ENCODE measurements at regions not wholly inside any gene's neighbourhood (a gene's known extent, or its start where the extent isn't known, plus 50 kb on each side); places are given as distances from the start of the nearest gene placed in this dataset.

- Histone ChIP-seq H3K27me3 (no peaks in the 10 kb centered on the region), H3K27ac (no peak overlapping the region), H3K4me1 (peaks cover 0 to 4% (median 0%) of the 10 kb centered on the region in 4 donors), H3K36me3 (no peaks in the 10 kb centered on the region), H3K9me3 (no peaks in the 10 kb centered on the region), H3K4me3 (no peak overlapping the region)
- 94% methylated on average over 17 of the region's 17 CpGs for WGBS, 2 donors
- DNase-seq = peak in 1 of 2 donors; percentile 54
- no peak for ATAC-seq (ENCODE audit: low FRiP score in 2 of 2)
- TF ChIP-seq EP300 (IDR thresholded peaks at IDR 0.05) = no peak
- TF ChIP-seq POLR2AphosphoS5 (IDR thresholded peaks at IDR 0.05) = no peak
- TF ChIP-seq CTCF (IDR thresholded peaks at IDR 0.05) = no peak
- TF ChIP-seq POLR2A (IDR thresholded peaks at IDR 0.05) = no peak
Measured at GRCh38 chr2:19745318-19746136, 156.3 kb downstream of the TTC32 start.

GRCh38 chr2:19744456-19745199 is 157.2 kb downstream of the TTC32 start:
- H3K4me1 ChIP-seq = peaks cover 0 to 4% (median 0%) of the 10 kb centered on the region in 4 donors
- H3K4me3 ChIP-seq = no peak overlapping the region
- H3K9me3 ChIP-seq = no peaks in the 10 kb centered on the region
- TF ChIP-seq EP300 (IDR thresholded peaks at IDR 0.05) (no peak), POLR2AphosphoS5 (IDR thresholded peaks at IDR 0.05) (no peak), POLR2A (IDR thresholded peaks at IDR 0.05) (no peak), CTCF (IDR thresholded peaks at IDR 0.05) (no peak)
- no peaks in the 10 kb centered on the region for H3K27me3 ChIP-seq
- ATAC-seq (ENCODE audit: low FRiP score in 2 of 2) (no peak), DNase-seq (peak in 1 of 2 donors; percentile 46)
- 87 to 93% methylated on average over 8 of the region's 8 CpGs for WGBS, 2 donors
- H3K27ac ChIP-seq = no peak overlapping the region
- no peaks in the 10 kb centered on the region for H3K36me3 ChIP-seq

GRCh38 chr2:19743641-19744040 is 158.1 kb downstream of the TTC32 start:
- Histone ChIP-seq H3K27me3 (no peaks in the 10 kb centered on the region), H3K9me3 (no peaks in the 10 kb centered on the region), H3K4me3 (no peak overlapping the region), H3K27ac (no peak overlapping the region), H3K36me3 (no peaks in the 10 kb centered on the region), H3K4me1 (peaks cover 0 to 4% (median 0%) of the 10 kb centered on the region in 4 donors)
- DNase-seq = no peak
- WGBS, 2 donors = 93 to 100% methylated on average over 1 to 5 of the region's 5 CpGs
- TF ChIP-seq POLR2A (IDR thresholded peaks at IDR 0.05) = no peak
- no peak for TF ChIP-seq POLR2AphosphoS5 (IDR thresholded peaks at IDR 0.05)
- TF ChIP-seq EP300 (IDR thresholded peaks at IDR 0.05) = no peak
- no peak for TF ChIP-seq CTCF (IDR thresholded peaks at IDR 0.05)
- no peak for ATAC-seq (ENCODE audit: low FRiP score in 2 of 2)

GRCh38 chr2:19742872-19743271 is 158.9 kb downstream of the TTC32 start:
- ATAC-seq (ENCODE audit: low FRiP score in 2 of 2) = no peak
- 75 to 87% methylated on average over 2 of the region's 2 CpGs for WGBS, 2 donors

GRCh38 chr2:19739256-19739655 is 162.5 kb downstream of the TTC32 start:
- WGBS, 2 donors = 73 to 87% methylated on average over 2 of the region's 2 CpGs
- TF ChIP-seq POLR2A (IDR thresholded peaks at IDR 0.05) (no peak), EP300 (IDR thresholded peaks at IDR 0.05) (no peak), CTCF (IDR thresholded peaks at IDR 0.05) (no peak), POLR2AphosphoS5 (IDR thresholded peaks at IDR 0.05) (no peak)

More at GRCh38 chr2:19742872-19743271, 158.9 kb downstream of the TTC32 start:
- Histone ChIP-seq H3K9me3 (no peaks in the 10 kb centered on the region), H3K27me3 (no peaks in the 10 kb centered on the region), H3K36me3 (no peaks in the 10 kb centered on the region), H3K4me3 (no peak overlapping the region), H3K4me1 (peaks cover 0 to 4% (median 0%) of the 10 kb centered on the region in 4 donors), H3K27ac (no peak overlapping the region)
- no peak for DNase-seq
- TF ChIP-seq POLR2AphosphoS5 (IDR thresholded peaks at IDR 0.05) = no peak

More at GRCh38 chr2:19739256-19739655, 162.5 kb downstream of the TTC32 start:
- DNase-seq (no peak), ATAC-seq (ENCODE audit: low FRiP score in 2 of 2) (no peak)
- Histone ChIP-seq H3K36me3 (no peaks in the 10 kb centered on the region), H3K4me1 (no peaks in the 10 kb centered on the region), H3K4me3 (no peak overlapping the region), H3K27me3 (no peaks in the 10 kb centered on the region), H3K9me3 (no peaks in the 10 kb centered on the region), H3K27ac (no peak overlapping the region)

Data from upper lobe of left lung (tissue), 6 donors.